OCI-LY3 (cell line): ENCODE measurements at regions not wholly inside any gene's neighbourhood (a gene's known extent, or its start where the extent isn't known, plus 50 kb on each side); places are given as distances from the start of the nearest gene placed in this dataset.

Source experiments
- EZH2phosphoT487 ChIP-seq: fragments of 200-600 bp; shearing (Covaris generic); IDR thresholded peaks from 2 replicates; pipeline ENCODE4 v1.6.1; 2018; ENCODE audit warnings: antibody characterized with exemption, mixed run types, low read depth
- TF ChIP-seq, protein P1 (sequence below): fragments of 200-600, 300-600 bp; sonication (generic); IDR thresholded peaks from 2 replicates; pipeline ENCODE4 v1.5.1; 2014; ENCODE audit warnings: antibody characterized with exemption, low read length, low read depth

DNA sequence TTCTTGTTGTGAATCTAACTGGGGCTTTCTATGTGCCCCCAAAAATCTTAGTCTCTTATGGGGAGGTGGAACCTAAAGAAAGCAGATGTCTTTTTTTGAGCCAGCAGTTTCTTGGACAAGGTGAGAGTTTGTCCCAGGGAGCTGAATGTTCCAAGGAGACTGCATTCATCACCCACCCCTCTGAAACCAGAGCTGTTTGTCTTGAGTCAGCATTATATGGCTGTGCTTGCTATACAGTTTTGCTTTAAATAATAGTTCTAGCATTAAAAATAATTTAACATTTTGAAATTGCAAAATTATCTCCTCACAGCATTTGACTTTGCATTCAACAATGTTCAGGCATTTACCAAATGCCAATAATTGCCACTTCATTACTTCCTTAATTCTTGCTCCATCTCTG lies 813.3 kb downstream of the BCL11B start:
- TF ChIP-seq, protein P1, sequence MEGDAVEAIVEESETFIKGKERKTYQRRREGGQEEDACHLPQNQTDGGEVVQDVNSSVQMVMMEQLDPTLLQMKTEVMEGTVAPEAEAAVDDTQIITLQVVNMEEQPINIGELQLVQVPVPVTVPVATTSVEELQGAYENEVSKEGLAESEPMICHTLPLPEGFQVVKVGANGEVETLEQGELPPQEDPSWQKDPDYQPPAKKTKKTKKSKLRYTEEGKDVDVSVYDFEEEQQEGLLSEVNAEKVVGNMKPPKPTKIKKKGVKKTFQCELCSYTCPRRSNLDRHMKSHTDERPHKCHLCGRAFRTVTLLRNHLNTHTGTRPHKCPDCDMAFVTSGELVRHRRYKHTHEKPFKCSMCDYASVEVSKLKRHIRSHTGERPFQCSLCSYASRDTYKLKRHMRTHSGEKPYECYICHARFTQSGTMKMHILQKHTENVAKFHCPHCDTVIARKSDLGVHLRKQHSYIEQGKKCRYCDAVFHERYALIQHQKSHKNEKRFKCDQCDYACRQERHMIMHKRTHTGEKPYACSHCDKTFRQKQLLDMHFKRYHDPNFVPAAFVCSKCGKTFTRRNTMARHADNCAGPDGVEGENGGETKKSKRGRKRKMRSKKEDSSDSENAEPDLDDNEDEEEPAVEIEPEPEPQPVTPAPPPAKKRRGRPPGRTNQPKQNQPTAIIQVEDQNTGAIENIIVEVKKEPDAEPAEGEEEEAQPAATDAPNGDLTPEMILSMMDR: no peak
- no peak for TF ChIP-seq EZH2phosphoT487
